GM21515 (cell line): ENCODE measurements at regions not wholly inside any gene's neighbourhood (a gene's known extent, or its start where the extent isn't known, plus 50 kb on each side); places are given as distances from the start of the nearest gene placed in this dataset.
"Not testable (repeated sequence)": the region's sequence is repeated elsewhere in the genome, so short reads cannot be mapped to it uniquely, and the experiment has no call there.

Source experiments
- ATAC-seq: cut with Tn5 transposase; IDR thresholded peaks from one replicate; pipeline ENCODE4 v1.9.1; 2021; ENCODE audit not compliant: unreplicated experiment

DNA sequence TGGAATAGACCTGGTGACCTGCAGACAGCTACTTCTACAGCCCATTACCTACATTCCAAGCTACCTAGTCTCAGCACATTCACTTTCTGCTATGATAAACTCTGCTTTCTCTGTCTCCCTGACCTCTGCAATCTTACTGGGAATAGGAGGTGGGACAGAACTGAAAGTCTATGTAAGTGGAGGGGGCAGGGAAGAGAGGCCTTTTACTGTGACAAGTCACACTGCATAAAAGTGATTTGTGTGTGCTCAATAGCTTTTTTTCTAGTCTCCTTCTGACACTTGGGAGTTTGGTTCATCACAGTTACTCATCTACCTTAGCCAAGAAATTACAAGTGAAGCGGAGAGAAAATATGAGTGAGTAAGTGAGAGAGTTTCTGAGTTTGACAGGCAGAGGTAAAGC, 322.4 kb downstream of the OLFM4 start:
- no peak for ATAC-seq

DNA sequence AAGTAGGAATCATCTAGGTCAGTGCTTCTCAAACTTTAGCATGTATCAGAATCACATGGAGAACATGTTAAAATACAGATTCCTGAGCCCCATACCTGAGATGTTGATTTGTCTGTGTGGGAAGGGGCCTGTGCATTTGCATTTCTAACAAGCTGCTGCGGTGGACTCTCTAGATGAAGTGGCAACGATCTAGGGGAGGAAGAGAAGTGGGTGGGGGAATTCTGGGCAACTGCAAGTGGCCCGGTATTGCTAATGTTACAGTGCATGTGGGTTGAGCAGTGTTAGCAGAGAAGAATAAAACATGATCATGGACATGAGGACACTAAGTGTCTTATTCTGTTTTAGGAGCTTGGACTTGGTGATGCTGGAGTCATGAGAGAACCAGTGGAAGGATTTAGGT, 329.0 kb downstream of the OLFM4 start:
- no peak for ATAC-seq

DNA sequence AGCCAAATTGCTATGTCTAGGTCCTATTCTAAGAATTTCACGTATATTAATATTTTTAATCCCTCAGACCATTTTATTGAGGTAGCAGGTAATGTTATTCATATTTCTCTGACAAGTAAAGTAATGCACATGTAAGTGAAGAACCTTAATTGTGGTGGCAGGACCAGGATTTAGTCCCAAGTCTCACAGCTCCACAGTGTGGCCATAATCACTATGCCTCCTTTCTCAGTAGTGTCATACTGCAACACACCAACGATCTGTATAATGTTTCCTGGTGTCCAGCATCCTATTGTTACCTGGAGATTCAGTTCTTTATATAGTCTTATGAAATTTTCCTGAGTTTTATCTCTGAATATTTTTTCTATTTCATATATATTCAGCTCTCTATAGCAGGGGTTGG, 340.3 kb downstream of the OLFM4 start:
- no peak for ATAC-seq

DNA sequence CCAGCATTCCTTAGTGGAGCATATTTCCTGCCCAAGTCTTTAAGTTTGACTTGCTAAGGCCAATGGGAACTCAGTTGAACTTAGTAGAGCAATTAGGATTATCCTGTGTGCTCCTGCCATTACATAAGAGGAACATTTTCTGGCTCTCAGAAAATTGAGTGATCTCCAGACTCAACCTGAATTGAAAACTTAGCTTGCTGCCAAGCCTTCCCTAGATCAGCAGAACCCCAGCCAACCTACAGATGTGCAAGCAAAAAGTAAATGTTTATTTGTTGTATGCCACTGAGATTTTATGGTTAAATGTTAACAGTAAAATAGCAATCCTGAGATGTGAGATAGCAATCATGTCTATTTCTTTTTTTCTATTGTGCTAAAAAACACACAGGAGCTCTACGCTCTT, 350.9 kb downstream of the OLFM4 start:
- ATAC-seq, result no peak

DNA sequence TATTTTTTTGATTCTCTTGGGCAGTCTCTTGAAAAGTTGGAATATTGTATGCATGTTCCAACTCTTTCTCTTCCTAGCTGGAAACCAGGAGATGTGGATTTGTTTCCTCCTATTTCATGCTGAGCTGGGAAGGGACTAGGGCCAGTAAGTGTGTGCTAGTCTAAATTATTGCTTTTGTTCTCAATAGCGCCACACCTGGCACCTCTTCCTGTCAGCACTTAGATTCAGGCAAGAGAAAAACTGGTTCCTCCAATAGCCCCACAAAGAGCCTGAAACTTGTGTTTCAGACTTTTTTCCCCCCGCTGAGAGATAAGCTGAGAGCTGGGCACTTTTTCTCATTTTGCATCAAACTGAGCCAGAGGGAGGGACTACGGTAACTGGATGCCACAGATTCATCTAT, 353.4 kb downstream of the OLFM4 start:
- no peak for ATAC-seq

DNA sequence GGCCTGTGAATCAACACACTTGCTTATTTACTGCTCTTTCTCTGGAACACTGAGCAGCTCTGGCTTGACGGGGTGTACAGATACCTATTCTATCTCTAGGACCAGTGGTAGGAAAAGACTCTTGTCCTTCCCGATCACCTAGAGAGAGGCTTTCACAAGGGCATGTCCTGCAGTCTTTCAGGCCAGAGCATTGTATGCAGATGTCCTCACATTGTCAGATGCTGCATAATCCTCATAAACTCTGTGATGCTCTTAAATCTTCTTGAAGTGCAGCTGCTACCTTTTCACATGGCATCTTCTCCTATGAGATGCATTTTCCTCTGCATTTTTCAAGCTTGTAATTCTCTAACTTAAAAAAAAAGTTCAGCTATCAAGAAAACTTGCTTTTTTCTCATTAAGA, 369.4 kb downstream of the OLFM4 start:
- ATAC-seq, result no peak

DNA sequence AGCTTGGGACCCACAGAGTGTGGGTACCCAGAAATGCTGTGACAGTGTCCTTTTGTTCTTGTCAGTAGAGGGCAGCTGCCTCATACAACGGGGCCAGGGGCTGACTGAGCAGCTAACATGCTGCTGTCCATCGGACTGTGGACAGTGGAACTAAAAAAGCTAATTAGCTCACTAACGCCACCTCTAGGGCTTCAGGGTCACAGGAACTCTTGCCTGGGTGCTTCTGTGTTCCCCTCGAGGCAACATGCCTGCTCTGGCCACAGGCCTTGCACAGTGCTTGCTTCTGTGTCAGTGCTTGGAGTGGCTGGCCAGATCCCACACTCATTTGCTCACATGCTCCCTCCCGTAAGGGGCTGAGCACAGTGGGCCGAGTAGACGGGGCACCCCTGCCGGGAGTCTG, 377.0 kb downstream of the OLFM4 start:
- no peak for ATAC-seq

DNA sequence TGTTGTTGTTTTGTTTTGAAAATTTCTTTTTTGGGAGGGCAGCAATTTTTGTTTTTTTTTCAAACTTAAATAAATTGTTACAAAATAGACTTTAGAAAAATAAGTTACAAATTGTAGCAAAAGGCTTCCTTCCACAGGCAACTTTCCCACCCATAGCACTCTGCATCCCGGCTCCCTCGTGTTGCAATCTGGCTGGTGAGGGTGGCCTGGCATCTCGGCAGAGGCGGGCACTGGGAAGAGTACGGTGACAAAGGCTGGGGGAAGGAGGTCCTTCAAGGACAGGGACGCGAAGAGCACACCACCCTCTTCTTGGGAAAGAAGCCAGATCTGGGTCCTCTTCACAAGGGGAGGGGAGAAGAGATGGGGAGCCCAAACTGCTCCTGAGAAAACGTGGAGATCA, 379.7 kb downstream of the OLFM4 start:
- no peak for ATAC-seq

DNA sequence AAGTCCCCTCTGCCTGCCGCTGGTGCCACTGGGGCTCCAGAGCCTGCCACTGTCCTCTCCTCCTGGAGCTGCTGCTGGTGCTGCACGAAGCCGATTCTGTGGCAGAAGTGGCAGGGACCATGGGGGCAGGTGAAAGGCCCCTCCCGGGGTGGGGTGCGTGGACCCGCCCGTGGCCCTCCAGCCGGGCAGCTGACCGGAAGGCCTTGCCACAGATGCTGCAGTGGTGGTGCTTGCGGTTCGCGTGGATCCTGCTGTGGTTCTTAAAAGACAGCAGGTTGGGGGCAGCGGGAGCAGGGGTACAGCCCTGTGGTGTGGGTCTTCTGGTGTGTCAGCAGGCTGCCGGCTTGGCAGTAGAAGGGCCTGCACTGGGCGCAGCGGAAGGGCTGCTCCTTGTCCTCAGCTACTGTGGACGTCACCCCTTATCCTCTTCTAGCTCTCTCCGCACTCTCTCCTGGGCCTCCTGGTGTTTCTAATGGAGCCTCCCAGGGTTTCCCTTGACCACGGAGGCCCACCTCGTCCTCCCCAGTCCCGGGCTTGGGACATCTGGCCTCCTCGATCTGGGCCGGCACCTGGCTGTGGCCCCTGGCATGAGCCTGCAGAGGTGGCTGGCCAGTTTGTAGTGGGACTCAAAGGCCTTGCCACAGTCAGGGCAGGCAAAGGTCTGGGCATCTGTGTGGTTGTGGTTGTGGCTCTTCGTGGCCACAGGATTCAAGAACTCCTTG, 380.4 kb downstream of the OLFM4 start:
- no peak for ATAC-seq

DNA sequence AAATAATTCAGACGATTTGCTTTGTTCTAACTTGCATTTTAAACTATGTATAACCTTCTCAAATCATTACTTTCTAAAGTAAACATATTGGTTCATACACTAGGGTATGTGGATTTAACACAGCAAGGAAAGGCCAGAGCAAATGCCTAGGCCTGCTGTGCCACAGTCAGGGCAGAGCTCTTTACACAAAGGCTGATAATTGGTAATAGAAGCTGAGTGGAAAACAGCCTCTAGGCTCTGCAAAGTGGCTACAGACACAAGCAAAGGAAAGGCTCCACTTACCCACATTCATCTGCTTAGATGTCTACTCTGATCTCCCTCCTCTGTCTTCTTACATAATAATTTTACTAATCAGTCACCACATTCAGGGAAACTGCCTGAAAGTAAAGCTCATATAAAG, 382.9 kb downstream of the OLFM4 start:
- ATAC-seq, result no peak

DNA sequence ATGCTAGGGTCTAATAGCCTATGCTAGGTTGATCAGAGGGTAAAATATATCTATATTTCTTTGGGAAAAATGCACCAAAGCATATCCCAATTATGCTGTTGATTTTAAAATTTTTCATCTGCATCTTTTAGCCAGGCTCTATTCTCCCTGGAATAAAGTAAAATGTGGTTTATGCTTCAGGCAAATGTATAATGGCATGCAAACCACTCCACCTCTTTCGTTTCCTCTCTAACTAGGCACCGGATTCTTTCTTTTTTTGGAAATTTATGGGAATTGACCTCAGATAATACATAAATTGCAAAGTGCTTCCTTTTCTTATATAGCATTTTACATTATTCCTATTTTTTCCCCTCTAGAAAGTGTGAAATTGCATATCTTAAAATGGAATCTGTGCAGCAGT, 386.5 kb downstream of the OLFM4 start:
- ATAC-seq, result no peak

DNA sequence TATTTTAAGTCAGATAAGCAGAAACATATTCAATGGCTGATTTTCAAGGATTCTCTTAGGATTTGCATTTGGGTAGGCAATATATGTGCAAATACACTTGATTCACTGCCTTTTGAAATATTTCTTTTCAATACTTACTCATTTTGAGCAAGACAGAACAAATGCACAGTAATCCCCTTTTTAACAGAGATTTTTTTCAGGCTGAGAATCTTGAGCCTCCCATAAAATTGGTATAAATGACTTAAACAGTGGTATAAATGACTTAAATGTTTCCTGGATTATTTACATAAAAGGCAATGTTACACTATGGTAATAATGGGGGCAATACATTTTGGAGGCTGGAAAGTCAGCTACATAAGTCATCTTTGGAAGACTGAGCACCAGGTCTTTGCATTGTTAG, 389.0 kb downstream of the OLFM4 start:
- ATAC-seq, result no peak

DNA sequence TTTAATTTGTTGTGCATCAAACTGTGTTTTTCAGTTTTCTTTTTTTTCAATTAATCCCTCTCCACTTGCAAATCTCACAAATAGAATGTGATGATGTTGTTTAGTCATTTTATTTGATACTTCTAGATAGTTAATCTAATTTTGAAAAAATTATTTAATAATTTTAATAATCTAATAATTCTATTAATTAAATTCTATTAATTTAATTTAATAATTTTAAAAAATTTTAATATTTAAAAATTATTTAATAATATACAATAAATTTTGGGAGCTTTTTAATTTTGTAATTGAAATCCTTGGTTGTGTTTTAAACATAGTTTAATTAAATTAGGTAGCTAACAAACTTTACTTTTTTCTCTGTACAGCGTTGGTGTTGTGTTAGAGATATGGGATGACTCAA, 393.8 kb downstream of the OLFM4 start:
- no peak for ATAC-seq

DNA sequence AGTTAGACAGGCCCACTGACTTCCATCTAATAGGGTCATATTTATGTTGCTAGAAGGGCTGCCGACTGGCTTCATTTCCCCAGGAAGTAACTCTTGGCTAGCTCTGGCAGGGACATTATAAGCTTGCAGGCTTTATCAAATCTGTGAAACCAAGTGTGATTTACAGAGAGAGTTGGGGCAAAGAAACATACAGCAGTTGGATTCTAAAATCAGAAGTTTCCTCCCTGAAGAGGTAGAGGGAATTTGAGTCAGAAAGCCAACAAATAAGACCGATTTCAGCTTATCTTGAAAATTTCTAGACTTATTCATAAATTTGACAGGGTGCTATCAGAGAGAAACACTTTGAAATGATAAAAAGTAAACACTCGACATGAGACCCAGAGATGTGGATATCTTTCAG, 407.8 kb downstream of the OLFM4 start:
- no peak for ATAC-seq

DNA sequence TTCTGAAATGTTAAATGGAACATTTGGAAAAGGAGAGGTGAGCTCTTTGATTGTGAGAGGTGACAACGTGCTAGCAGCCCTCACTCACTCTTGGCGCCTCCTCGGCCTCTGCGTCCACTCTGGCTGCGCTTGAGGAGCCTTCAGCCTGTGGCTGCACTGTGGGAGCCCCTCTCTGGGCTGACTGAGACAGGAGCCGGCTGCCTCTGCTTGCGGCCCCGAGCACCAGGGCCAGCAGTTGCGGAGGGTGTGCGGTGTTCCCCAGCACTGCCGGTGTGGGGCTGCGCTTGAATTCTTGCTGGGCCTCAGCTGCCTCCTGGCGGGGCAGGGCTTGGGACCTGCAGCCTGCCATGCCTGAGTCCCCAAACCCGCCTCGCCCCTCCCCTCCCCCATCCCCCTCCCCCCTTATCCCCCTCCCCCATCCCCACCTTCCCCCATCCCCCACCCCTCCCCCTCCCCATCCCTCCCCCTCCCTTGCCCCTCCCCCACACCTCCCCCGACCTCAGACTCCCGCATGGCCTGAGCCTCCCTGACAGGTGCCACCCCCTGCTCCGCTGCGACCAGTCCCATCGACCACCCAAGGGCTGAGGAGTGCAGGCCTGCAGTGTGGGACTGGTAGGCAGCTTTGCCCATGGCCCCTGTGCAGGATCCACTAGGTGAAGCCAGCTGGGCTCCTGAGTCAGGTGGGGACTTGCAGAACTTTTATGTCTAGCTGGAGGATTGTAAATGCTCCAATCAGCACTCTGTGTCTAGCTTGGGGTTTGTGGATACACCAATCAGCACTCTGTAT, 411.0 kb downstream of the OLFM4 start:
- ATAC-seq, result no peak

DNA sequence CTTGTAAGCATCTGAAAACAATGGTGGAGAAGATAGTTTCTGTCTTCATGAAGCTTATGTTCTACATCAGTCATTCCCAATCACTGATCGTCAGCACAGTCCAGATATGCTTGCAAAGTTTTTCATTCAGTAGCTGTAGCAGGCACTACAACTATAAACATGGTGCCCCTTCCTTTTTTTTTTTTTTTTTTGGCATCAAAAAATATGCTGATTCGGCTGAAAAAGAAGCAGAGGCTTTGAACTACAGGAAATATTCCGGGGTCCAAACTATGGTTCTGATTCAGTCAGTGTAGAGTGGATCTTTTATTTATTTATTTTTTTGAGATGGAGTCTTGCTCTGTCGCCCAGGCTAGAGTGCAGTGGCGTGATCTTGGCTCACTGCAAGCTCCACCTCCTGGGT, 414.4 kb downstream of the OLFM4 start:
- ATAC-seq, result no peak

DNA sequence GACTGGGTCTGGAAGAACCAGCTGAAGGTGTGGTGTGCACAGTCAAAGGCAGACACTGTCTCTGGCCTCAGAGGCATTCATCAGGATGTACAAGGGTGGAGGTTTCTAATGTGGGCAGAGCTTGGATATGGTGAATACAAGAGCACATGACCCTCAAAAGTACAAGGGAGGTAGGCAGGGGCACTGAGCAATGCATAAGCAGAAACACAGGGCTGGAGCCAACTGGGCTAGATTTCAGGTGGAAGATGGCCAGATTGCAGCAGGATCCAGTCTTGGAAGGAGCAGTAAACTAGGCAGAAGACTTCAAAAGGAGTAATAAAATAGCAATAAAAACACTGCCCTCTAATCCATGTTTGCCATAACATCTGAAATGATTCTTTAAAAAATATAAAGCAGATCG, 417.1 kb downstream of the OLFM4 start:
- no peak for ATAC-seq

DNA sequence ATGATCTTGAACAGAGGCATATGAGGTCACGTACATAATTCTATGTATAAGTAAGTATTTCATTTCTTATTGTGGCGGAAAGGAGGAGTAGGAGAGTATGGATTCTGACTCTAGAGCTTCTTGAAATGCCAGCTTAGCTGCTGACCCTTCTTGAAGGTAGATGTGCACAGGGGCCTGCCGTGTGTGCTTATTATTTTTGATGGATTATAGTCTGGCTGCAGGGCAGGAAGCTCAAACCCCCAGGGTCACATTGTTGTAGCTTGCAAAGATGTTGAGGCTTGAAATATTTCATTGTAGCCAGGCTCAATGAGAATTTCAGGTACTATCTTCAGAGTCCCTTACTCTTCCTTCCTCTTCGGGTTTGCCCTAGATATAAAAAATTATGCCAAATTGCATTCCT, 418.8 kb downstream of the OLFM4 start:
- no peak for ATAC-seq

DNA sequence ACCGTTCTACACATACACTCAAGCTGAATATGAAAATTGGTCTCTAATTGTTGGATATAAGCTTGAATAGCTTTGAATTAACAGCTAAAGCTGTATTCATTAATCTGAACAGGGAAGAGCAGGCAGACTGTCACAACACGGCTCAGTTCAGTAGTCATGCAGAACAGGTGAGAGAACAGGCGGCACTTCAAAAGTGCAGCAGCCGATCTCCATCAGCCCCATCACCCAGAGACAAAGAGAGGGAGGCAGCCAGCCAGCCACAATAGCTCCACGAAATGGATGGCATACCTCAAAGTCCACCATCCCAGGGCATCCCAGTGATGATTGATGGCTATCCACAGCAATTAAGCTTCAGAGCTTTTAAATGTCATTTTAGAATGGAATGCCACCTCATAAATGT, 419.2 kb downstream of the OLFM4 start:
- ATAC-seq, result no peak

DNA sequence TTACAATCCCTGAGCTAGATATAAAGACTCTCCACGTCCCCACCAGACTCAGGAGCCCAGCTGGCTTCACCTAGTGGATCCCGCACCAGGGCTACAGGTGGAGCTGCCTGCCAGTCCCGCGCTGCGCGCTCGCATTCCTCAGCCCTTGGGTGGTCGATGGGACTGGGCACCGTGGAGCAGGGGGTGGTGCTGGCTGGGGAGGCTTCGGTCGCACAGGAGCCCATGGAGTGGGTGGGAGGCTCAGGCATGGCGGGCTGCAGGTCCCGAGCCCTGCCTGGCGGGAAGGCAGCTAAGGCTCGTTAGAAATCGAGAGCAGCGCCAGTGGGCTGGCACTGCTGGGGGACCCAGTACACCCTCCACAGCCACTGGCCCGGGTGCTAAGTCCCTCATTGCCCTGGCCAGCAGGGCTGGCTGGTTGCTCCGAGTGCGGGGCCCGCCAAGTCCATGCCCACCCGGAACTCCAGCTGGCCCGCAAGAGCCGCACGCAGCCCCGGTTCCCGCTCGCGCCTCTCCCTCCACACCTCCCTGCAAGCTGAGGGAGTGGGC, 423.7 kb downstream of the OLFM4 start:
- ATAC-seq, result not testable (repeated sequence)

DNA sequence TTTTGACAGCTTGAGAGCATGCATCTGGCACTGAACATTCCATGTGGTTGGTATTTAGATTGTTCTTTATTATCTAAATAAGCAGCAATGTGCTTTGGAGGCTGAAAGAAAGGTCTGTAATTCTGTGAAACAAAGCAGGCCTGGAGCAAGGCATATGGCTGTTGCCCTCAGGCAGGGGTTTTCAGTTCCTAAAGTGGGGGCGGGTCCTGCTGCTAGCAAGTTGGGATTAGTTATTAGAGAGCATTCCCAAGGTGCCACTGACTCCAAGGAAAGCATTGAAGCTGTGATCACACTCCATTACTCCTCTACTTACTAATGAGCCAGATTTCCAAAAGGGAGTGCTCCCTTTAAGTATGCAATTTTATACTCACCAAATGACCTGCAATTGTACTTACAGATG, 432.2 kb downstream of the OLFM4 start:
- ATAC-seq, result no peak

DNA sequence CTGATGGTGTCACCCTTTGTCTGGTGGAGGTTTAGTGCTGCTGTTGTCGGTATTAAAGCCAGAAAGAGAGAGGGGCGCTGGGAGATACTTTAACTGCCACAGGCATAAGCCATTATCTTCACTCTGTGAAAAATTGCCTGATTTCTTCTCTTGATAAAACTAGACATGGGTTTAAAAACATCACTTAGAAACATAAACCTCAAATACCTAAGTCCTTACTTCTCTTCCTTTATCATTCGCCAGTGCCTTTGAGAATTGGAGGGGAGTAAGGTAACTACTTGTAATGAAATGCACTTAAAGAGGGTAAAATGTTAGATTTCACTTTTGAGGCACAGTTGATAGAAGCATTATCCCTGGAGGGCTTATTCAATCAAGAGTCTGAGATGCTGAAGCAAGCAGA, 434.5 kb downstream of the OLFM4 start:
- ATAC-seq, result no peak

DNA sequence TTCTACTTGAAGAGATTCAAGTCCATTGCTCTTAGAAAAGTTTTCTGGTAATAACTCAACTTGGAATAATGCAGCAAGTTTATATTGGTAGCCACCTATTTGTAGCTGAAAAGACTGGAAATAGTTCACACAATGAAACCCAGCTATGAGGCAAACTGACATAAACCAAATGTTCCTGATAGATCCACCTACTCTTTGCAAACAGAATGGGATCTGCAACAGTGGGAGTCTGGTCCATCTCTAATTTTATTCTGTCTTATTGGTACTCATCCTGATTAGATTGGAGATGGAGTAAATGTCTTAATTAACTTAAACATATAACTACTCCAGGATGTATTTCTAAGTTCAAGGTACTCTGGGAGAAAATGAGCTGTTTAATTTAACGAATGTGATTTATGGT, 438.0 kb downstream of the OLFM4 start:
- ATAC-seq, result no peak
